GM21423 (cell line): ENCODE measurements at regions not wholly inside any gene's neighbourhood (a gene's known extent, or its start where the extent isn't known, plus 50 kb on each side); places are given as distances from the start of the nearest gene placed in this dataset.

Experiments used
- ATAC-seq: cut with Tn5 transposase; IDR thresholded peaks from one replicate; pipeline ENCODE4 v1.9.1; 2021; ENCODE audit warnings: mild to moderate bottlenecking, moderate library complexity; ENCODE audit not compliant: unreplicated experiment

DNA sequence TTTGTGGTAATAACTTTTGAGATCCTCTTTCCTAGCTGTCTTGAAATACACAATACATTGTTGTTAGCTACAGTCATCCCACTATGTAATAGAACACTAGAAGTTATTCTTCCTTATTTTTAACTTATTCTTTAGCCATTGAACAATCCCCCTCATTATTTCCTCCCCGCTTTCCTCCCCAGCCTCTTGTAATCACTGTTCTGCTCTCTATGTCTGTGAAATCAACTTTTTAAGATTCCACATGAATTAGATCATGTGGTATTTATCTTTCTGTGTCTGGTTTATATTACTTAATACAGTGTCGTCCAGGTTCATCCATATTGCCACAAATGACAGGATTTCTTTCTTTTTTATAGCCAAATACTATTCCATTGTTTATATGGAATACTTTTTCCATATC lies 72.9 kb downstream of the SLC10A2 start:
- ATAC-seq = no peak

DNA sequence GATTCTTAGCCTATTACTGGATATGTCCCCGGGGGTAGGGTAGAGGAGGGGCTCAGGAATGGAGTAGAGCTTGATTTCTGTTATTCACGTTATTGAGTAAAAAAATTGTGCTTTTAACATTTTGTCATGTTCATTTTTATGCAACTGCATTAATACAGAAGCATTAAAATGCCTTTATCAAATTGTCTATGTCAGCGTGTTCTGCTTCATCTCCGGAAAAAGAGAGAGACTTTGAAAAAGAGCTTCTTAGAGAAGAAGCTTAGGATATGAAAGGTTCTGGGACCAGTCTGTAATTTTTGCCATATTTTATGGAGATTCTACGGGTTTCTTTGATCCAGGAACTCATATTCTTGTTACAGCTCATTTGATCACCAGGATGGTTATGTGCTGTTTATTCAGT lies 82.0 kb downstream of the SLC10A2 start:
- no peak for ATAC-seq

DNA sequence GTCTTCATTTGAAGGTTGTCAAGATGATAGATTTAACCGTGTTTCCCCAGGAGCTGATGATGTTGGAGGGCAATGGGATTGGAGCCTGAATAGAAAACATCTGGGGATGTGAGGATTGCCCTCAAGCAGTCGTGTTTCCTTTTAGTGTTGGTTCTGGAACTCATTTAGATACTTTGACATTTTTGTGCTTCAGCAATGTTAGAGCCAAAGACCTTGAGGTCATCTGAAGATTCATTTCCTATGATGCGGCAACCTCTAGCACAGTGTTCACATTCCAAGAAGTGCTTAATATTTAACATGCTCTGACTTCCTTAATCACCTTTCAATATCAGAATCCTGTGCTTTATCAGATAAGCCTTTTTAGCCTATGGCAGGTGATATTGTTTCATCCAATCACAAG lies 82.7 kb downstream of the SLC10A2 start:
- ATAC-seq = no peak

DNA sequence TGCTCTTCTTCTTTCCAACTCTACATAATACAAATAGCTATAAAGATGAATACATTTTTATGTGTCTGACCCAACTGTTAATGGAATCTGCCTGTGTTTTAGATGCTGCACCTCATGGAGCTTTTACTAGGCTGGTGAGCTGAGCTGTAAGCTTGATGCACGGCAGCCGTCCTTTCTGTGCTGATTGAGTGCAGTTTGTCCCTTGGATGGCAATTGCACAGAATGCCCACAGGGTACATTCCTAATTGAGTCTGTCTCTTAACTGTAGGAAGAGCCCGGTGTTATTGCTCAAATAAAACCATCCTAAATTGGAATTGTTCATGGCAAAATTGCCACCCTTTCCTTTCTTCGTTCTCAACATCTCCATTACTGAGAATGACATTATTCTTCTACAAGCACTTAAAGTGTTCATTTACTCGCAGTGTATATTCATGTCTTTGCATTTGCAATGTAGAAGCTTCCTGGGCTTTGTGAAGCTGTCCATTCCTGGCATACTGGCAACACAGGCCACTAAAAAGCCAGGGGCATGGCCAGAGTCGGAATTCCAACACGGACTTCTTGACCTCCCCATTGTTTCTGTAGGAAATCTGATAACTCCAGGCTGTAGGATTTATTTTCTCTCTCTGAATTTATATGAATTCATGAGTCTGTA lies 85.8 kb downstream of the SLC10A2 start:
- ATAC-seq = no peak

DNA sequence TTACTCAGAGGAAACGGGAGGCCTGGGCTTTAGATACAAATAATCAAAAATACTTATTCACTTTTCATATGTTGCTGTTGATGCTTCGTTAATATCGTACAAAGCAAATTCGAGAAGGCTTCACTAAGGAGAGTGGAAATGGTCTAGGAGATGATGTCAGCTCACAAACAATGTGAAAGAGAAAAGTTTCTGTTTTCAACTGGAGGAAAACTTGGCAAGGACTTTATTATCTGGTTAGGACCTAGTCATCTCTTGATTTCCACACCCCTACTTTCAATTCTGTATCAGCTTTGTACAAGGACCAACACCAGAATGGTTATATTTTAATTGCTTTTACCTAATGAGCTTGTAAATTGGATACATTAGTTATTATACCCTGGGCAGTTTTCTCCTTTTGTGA lies 88.0 kb downstream of the SLC10A2 start:
- ATAC-seq = no peak

DNA sequence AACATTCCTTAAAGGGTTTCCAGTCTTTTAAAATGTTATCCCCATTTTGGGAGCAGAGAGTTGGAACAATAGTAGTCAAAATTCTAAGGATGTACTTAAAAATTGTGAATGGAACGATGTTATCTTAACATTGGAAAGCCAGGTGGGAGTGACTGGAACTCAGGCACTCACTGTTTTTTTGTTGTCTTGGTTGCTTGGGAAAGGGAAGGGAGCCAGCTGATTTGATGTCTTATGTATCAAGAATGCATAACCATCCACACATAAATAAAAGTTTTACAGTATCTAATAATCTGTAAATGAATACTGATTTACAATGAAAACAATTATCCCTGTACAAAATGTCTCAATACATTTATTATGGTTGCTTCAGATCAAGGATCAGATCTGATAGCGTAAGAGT lies 88.7 kb downstream of the SLC10A2 start:
- no peak for ATAC-seq

DNA sequence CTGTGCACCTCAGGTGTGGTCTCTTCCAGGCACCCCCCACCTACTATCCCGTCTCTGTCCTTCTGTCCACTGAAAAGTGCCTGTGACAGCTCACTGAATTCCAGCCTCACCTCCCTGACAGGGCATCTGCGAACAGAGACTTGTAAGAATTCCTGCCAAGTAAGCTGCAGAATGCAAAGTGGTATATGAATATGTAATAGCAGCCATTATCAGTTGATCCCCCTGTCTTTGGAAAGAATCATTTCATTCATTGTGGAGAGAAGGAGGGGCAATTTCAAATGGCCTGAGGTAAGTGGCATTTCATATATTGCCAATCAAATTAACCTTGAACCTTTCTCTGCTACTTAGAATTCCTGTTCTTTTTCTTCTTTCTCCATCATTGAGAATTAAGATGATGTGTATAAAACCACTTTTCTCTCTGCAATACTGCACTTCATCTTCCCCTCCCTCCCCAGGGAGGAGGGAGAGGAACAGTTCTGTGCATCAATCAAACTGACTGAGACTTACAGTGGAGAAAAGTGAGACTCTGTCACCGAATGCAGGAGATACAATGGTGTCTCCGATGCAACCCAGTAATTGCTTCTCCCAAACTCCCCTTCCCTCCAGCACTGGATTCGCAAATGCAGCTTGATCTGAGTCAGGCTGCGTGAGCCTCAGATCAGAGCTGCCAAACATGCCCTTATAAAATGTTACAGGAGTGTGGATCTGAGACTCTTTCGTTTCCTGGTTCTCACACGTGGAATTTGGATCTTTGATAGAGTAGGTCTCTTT lies 91.7 kb downstream of the SLC10A2 start:
- no peak for ATAC-seq

DNA sequence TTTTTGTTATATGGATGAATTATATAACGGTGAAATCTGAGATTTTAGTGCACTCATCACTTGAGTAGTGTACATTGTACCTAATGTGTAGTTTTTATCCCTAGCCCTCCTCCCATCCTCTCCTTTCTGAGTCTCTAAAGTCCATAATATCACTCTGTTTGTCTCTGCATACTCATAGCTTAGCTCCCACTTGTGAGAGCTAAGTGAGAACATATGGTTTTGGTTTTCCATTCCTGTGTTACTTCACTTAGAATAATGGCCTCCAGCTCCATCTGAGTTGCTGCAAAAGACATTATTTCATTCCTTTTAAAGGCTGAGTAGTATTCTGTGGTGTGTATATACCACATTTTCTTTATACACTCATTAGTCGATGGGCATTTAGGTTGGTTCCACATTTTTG lies 94.0 kb downstream of the SLC10A2 start:
- no peak for ATAC-seq

DNA sequence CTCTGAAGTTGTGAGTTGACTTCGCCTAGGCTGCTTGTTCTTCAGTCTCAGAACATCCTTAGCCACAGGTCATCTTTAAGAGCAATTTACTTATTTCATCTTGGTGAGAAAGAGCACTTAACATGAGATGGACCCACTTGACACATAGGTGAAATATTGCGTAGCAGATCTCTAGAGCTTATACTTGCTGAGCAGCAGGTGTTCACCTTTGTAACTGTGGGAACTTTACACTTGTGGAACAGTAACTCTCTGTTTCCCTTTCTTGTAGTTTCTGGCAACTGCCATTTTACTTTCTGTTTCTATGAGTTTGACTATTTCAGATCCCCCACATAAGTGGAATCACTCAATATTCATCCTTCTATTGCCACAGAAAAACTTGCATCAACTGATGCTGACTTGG lies 95.7 kb downstream of the SLC10A2 start:
- ATAC-seq = peak; percentile 97

DNA sequence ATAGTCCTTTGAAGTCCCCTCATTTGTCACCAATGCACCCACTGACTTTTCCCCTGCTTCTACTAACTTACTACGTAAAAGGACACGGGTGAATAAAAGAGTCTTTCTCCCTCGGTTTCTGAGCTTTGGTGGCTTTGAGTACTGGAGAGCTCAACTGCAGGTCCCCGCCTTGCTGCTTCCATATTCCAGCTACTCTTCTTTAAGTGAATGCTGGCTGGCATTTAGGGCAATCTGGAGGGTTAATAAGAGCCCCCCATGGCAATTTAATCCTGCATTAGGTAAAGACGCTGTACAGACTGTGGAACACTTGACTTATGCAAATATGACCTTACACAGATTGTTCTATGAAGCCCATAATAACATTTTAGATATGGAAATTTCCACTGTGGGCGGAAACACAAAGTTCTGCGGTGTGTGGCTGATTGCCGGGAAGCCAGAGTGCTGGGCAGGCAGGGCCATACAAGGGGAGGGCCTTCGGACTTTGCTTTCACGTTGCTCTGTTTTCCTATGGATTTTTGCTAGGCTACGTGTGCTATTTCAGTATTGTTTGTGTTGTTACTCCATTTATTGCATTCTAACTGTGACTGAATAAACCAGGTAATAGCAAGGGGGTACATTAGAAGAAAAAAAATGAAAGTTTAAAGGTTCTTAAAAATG lies 97.5 kb downstream of the SLC10A2 start:
- peak; percentile 24 for ATAC-seq

DNA sequence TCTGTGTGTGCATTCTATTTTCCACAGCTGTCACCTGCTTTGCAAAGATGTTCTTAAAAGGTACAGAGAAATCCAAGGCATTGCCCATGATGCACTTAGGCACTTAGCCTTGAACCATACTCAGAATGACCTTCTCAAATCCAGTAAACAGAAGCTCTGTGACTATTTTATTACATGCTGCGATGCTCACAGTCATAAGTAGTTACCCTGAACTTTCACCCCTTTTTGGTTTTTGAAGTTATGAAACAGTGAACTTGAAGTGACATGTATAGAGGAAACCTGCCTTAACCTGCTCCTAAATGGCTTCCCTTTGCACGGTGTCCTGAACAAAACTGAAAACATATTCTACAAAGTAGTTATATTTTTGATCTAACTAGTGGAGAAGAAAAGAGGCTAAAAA lies 100.4 kb downstream of the SLC10A2 start:
- no peak for ATAC-seq

DNA sequence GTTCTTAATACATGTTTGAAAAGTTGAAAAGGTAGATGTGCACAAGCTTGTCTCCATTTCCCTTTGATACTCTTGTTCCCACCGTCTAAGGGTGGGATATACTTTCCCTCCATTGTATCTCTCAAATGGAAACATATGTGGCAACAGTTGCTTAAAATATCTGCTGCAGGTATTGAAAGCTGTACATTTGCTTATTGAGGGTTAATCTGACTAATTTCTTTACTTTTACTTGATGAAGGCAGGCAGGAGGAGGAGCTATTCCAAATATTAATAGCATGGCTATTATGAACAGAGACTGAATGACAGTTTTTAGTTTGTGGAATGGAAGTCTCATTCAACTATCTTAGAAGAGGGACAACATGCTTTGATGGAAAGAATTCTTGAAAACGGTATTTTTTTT lies 103.8 kb downstream of the SLC10A2 start:
- ATAC-seq = no peak

DNA sequence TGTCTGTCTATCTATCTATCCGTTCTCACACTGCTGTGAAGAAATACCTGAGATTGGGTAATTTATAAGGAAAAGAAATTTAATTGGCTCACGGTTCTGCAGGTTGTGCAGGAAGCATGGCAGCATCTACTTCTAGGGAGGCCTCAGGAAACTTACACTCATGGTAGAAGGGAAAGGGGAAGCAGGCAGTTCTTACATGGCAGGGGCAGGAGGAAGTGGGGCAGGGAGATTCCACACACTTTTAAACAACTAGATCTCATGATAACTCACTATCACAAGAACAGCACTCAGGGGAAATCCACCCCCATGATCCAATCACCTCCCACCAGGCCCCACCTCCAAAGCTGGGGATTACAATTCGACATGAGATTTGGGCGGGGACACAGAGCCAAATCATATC lies 105.3 kb downstream of the SLC10A2 start:
- ATAC-seq = no peak

DNA sequence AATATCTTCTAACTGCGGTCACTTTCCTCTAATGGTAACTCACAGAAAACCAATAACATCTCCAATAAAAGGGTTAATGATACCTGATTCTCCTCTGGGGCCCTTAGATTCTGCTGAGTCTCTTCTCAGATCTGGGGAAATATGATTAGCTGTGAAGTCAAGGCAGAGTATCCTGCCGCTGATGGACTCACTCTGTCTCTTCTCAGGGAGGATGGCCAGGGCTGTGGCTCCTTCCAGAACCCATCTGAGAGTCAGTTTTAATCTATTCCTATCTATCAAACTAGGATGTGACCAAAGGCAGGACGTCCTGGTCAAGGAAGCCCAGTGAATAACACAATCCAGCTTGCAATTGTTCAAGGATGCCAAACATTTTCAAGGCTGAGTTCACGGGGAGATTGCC lies 109.8 kb downstream of the SLC10A2 start:
- no peak for ATAC-seq

DNA sequence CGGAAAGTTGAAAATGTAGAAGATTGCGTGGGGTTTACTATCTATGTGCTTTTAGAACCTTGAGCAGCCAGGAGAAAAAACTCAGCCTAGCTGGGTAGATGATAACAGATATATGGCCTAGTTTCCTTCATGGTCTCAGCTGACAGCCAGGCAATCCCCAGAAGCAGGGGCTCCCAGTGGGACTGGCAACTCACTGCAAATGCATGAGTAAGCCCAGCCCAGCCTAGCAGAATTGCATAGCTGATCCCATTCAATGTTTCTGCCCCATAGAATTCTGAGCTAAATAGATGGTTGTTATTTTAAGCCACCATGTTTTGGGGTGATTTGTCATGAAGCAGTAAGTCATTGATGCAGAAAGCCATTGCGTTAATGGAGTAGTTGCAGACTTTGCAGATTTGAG lies 108.5 kb downstream of the ERCC5 start:
- ATAC-seq = no peak

DNA sequence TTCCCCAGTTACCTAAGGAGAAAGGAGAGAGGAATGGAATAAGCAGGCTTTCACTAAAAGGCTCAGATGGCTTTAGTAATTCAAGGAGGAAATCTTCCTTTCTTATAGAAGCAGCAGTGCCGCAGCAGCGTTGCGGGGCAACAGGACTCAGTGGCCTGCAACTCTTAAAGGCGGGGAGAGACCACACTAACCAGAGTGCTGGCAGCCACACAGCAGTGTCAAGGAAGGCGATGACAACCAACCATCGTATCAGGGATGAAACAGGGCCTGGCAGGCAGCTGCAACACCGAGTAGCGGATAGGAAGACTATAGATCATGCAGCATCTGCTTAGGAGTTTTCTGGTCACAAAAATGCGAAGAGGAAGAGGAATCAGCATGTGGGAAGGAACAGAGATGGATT lies 106.0 kb downstream of the ERCC5 start:
- ATAC-seq = no peak

DNA sequence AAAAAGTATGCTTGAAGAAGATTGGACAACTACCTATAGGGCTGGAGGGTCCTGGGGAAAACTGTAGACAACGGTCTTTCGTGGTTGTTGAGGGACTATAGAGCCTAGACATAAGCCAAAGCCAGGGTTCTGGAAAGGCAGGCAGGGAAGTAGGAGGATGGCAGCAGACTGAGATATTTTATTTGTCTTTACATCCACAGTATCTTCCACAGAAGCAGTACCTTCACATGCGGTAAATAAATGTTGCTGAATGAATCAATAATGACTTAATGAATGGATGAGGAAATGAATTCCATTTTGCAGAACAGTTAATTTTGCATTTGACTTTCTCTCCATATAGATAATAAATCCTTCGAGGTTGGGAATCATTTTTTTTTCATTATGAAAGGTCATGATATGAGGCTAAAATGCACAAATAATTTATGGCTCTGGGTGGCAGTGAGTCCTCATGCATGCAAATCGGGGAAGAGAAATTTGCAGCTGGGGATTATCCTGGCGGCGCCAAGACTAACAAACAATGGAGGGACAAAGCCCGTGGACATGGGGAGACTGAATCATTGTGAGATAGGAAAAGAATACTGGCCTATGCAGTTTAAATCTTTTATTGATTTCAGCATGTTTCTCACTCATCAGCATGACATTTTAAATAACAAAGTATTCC lies 102.0 kb downstream of the ERCC5 start:
- ATAC-seq = no peak

DNA sequence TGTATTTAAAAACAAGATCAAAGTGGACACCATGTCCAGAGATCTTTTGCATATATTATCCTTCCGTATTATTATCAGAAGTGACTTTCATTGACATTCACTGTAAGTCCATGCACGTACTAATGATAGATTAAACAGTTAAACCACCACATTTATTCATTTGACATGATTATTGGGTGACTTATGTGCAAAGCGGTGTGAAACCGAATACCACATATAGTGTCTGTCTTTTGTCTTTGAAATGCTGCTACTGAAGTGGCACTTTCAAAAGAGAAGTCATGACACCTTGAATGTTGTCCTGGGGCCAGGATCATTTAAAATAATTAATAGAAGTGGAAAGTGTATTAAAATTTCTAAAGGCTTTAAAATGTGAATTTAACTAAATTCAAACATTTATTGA lies 100.1 kb downstream of the ERCC5 start:
- no peak for ATAC-seq

DNA sequence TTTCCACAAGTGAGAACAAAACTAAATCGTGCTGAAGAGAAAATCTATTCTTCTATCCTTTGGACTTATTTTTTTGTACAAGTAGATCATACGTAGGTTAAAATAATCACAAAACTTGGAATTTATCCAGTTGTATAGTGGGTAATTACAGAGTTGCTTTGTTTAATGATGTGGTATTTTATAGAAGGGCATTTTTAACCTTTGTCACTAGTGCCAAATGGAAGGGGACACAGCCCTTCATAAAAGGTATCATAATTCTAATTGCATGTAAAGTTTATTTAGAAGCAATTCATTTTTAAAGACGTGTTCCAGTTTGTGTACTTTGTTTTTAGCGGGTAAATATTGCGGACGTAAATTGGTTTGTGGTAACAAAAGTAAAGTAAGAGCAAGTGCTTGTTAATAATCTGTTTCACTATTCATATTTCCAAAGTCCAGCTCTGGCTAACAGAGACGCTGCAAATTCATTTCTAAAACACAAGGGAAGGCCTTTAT lies 99.5 kb downstream of the ERCC5 start:
- ATAC-seq = no peak

DNA sequence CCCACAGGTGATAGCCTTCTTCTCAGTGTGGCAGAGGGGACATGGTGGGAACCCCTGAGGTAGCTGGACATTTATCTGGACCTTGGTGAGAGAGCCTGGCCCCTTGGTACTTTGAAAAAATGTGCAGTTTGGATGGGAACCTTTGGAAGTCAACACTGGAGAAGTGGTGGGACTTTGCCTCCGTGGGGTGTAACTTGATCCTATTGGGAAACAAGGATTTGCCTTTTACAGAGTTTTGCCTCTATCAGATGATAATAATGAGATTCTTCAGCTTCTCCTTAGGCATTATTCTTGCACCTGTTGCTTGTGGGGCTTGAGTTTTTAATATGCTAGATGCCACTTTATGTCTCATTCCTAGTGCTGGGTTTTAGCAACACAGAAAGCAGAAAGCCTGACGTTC lies 99.0 kb downstream of the ERCC5 start:
- ATAC-seq = no peak

DNA sequence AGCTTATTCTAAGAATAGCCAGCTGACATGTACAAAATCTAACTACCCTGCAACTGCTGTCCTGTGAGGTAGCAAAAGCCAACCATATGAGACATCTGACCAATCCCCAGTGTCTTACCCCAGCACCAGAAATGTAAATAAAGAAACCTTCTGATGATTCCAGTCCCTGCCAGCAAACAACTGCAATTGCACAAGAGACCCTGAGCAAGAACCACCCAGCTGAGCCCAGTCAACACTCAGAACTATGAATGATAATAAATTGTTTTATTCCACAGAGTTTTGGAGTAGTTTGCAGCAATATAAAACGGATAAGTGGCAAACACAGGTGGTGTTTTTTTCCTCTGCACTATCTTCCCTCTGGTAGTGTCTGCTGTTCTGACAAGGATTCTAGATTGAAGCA lies 94.9 kb downstream of the ERCC5 start:
- ATAC-seq = no peak

DNA sequence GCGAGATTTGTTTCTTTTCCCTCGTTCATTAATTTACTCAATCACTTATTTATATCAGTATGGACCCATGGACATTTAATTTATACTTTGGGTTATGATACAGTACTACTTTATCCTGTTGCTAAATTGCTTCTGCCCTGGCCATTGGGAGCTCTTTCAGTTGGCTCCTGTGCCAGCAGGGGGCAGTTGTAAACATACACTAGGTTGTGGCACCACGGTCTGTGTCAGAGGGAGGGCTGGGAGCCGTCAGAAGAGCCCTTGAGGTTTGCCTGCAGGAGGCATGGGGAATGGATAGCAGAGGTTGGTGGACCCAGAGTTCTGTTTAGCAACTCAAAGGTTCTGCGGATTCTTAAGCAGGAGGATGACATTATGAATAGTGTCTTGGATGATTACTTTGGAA lies 94.3 kb downstream of the ERCC5 start:
- ATAC-seq = no peak
